Prostate gland (tissue), 2 donors: ENCODE measurements at regions not wholly inside any gene's neighbourhood (a gene's known extent, or its start where the extent isn't known, plus 50 kb on each side); places are given as distances from the start of the nearest gene placed in this dataset.

ENCODE experiments used
- DNase-seq: peaks from one replicate; pipeline ENCODE4 v3.0.0-alpha.2; 2019; ENCODE audit warnings: low spot score
- H3K27ac ChIP-seq, 2 donors: fragments of 200-600 bp; sonication (generic); 2 replicates each; pipeline ENCODE4 v1.5.1; 2017 to 2019
- H3K27me3 ChIP-seq: fragments of 200-600 bp; sonication (generic); replicated peaks from 2 replicates; pipeline ENCODE4 v1.5.1; 2019; ENCODE audit not compliant: insufficient read depth
- H3K36me3 ChIP-seq, 2 donors: fragments of 200-600 bp; sonication (generic); 1 replicate in 1 of 2; 2 replicates in 1 of 2; pipeline versions ENCODE4 v1.5.1 to v1.8.1; 2017 to 2019
- H3K4me1 ChIP-seq: fragments of 200-600 bp; sonication (generic); replicated peaks from 2 replicates; pipeline ENCODE4 v1.5.1; 2019
- H3K4me3 ChIP-seq, 2 donors: fragments of 200-600 bp; sonication (generic); 2 replicates each; pipeline ENCODE4 v1.5.1; 2017 to 2019
- H3K9me3 ChIP-seq: fragments of 200-600 bp; sonication (generic); 2 replicates; pipeline ENCODE4 v1.5.1; 2017
- POLR2A ChIP-seq: fragments of 450-650 bp; IDR thresholded peaks from one replicate; pipeline ENCODE4 v1.6.1; 2016; ENCODE audit warnings: antibody characterized with exemption, mild to moderate bottlenecking
- POLR2AphosphoS5 ChIP-seq: sonication (generic); formaldehyde crosslinking; IDR thresholded peaks from one replicate; pipeline ENCODE4 v1.6.1; 2017; ENCODE audit warnings: antibody characterized with exemption
- WGBS: methylation state at CpG from one replicate; pipeline ENCODE4 v1.1.5; 2018; 5-methylcytosine and 5-hydroxymethylcytosine counted together
- intact Hi-C: fragments of 100-400 bp; cut with DNase I; formaldehyde crosslinking; loops from one replicate; pipeline ENCODE4 v1.14.2; 2022
- TF ChIP-seq, protein P1 (sequence below), 4 experiments: fragments of 200-600 bp in 2 of 4; fragments of 450-650 bp in 2 of 4; sonication (generic) in 2 of 4; IDR thresholded peaks; 1 replicate in 3 of 4; 2 replicates in 1 of 4; pipeline ENCODE4 v1.5.1; 2016 to 2019; ENCODE audit warnings: antibody characterized with exemption in 4 of 4, mild to moderate bottlenecking in 2 of 4, moderate library complexity in 2 of 4

- Histone ChIP-seq H3K36me3 (no peaks in the 10 kb centered on the region), H3K9me3 (no peaks in the 10 kb centered on the region), H3K4me1 (peaks cover 28% of the 10 kb centered on the region), H3K4me3 (no peak overlapping the region), H3K27ac (no peak overlapping the region), H3K27me3 (no peaks in the 10 kb centered on the region)
- 77% methylated on average over 13 of the region's 13 CpGs for WGBS
- intact Hi-C loops = no loop called here
- TF ChIP-seq, protein P1, sequence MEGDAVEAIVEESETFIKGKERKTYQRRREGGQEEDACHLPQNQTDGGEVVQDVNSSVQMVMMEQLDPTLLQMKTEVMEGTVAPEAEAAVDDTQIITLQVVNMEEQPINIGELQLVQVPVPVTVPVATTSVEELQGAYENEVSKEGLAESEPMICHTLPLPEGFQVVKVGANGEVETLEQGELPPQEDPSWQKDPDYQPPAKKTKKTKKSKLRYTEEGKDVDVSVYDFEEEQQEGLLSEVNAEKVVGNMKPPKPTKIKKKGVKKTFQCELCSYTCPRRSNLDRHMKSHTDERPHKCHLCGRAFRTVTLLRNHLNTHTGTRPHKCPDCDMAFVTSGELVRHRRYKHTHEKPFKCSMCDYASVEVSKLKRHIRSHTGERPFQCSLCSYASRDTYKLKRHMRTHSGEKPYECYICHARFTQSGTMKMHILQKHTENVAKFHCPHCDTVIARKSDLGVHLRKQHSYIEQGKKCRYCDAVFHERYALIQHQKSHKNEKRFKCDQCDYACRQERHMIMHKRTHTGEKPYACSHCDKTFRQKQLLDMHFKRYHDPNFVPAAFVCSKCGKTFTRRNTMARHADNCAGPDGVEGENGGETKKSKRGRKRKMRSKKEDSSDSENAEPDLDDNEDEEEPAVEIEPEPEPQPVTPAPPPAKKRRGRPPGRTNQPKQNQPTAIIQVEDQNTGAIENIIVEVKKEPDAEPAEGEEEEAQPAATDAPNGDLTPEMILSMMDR (IDR thresholded peaks at IDR 0.05) = no peak
- TF ChIP-seq POLR2A (no peak), POLR2AphosphoS5 (no peak)
- DNase-seq = no peak
These were observed 90.7 kb upstream of the GSE1 start for GRCh38 chr16:85522308-85522841.

DNA sequence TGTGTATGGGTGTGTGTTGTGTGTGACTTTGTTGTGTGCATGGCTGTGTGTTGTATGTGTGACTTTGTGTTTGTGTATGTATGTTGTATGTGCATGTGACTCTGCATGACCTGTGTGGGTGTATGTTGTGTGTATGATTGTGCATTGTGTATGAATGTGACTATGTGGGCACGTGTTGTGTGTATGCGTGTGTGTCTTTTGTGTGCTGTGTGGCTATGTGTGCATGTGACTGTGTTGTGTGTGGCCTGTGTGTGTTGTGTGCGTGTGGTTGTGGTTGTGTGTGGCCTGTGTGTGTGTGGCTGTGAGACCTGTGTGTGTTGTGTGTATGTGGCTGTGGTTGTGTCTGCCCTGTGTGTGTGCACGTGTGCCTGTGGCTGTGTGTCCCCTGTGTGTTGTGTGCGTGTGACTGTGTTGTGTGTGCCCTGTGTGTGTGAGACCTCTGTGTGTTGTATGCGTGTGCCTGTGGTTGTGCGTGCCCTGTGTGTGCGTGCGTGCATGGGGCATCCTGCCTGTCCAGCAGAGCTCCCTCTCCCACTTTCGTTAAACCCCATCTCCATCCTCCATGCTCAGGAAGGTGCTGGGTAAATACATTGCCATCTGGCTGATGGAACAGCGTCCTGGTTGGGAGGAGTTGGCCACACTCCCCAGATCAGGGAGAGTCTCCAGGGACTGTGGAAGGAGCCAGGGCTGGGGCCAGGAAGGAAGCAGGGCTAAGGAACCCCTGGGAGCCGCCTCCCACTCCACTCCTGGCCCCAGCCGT lies 90.1 kb upstream of the GSE1 start:
- H3K9me3 ChIP-seq = no peaks in the 10 kb centered on the region
- peaks cover 28% of the 10 kb centered on the region for H3K4me1 ChIP-seq
- TF ChIP-seq POLR2AphosphoS5 (peak; percentile 26), POLR2A (no peak)
- TF ChIP-seq, protein P1 (IDR thresholded peaks at IDR 0.05) = no peak
- H3K27me3 ChIP-seq = no peaks in the 10 kb centered on the region
- H3K36me3 ChIP-seq = no peaks in the 10 kb centered on the region
- peak; percentile 37 for DNase-seq
- intact Hi-C loops = no loop called here
- H3K27ac ChIP-seq = peak overlapping the region in 1 of 2 donors; percentile 49
- H3K4me3 ChIP-seq = no peak overlapping the region
- 55% methylated on average over 13 of the region's 13 CpGs for WGBS

- DNase-seq = no peak
- H3K27me3 ChIP-seq = no peaks in the 10 kb centered on the region
- H3K4me3 ChIP-seq = no peak overlapping the region
- peaks cover 28% of the 10 kb centered on the region for H3K4me1 ChIP-seq
- H3K27ac ChIP-seq = peak overlapping the region in 1 of 2 donors; percentile 49
- no peaks in the 10 kb centered on the region for H3K9me3 ChIP-seq
- TF ChIP-seq, protein P1 (IDR thresholded peaks at IDR 0.05) = no peak
- TF ChIP-seq POLR2A (no peak), POLR2AphosphoS5 (no peak)
- 53% methylated on average over 22 of the region's 22 CpGs for WGBS
- no peaks in the 10 kb centered on the region for H3K36me3 ChIP-seq
- intact Hi-C loops = no loop called here
These were observed 89.3 kb upstream of the GSE1 start for GRCh38 chr16:85523602-85524364.

DNA sequence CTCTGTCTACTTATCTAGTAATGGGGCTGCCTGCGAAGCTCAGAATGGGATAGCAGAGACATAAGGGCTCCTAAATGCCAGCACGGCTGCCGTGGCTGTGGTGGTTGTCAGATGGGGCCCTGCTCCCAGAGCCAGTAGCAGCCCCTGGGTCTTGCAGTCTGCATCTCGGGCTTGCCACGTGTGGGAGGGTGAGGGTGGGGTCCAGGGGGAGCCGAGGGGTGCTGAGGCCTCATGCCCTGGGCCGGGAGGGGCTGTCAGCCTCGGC lies 88.8 kb upstream of the GSE1 start:
- Histone ChIP-seq H3K36me3 (no peaks in the 10 kb centered on the region), H3K4me1 (peaks cover 28% of the 10 kb centered on the region), H3K27me3 (no peaks in the 10 kb centered on the region), H3K4me3 (no peak overlapping the region), H3K27ac (no peak overlapping the region), H3K9me3 (no peaks in the 10 kb centered on the region)
- TF ChIP-seq, protein P1 (IDR thresholded peaks at IDR 0.05) = no peak
- WGBS = 51% methylated on average over 8 of the region's 8 CpGs
- DNase-seq = no peak
- intact Hi-C loops = no loop called here
